ENCODE measurements at regions not wholly inside any gene's neighbourhood (a gene's known extent, or its start where the extent isn't known, plus 50 kb on each side); places are given as distances from the start of the nearest gene placed in this dataset.
"Not testable (repeated sequence)": the region's sequence is repeated elsewhere in the genome, so short reads cannot be mapped to it uniquely, and the experiment has no call there.

DNA sequence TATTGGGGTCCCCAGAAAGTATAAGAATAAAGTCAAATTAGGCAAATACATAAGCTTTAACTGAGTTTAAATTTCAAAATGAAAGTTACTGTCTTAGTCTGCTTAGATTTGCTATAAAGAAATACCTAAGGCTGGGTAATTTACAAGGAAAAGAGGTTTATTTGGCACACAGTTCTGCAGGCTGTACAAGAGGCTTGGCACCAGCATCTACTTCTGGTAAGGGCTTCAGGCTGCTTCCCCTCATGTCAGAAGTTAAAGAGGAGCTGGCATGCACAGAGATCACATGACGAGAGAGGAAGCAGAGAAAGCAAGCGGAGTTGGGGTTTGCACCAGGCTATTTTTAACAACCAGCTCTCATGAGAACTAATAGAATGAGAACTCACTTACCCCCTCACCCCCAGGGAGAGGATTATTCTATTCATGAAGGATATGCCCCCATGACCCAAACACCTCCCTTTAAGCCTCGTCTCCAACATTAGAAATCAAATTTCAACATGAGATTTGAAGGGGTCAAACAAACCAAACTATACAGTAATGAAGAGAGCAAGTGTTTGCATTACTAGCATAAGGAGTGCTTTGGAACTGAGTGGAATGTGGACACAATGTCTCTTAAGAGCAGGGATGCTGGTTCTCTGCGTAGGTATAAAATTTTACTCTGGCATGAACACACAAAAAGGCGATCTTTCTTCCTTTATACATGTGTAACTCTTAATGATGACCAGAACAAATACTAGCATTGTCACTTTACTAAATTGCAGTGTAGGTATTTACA is 292.8 kb upstream of the PMFBP1 start:
- ATAC-seq = no peak
- no peaks in the 10 kb centered on the region for H3K36me3 Mint-ChIP-seq
- no peaks in the 10 kb centered on the region for H3K9me3 Mint-ChIP-seq
- no peak overlapping the region for H3K27ac Mint-ChIP-seq
- no peak for DNase-seq (ENCODE audit: low spot score in 2 of 2)

GRCh38 chr16:72464052-72464451 is 292.1 kb upstream of the PMFBP1 start:
- Mint-ChIP-seq H3K9me3 (no peaks in the 10 kb centered on the region), H3K36me3 (no peaks in the 10 kb centered on the region), H3K27ac (no peak overlapping the region)
- ATAC-seq = no peak
- no peak for DNase-seq (ENCODE audit: low spot score in 2 of 2)

GRCh38 chr16:72458035-72458434 is 286.1 kb upstream of the PMFBP1 start:
- peaks cover 7 to 38% of the 10 kb centered on the region in 2 donors for H3K36me3 Mint-ChIP-seq
- H3K9me3 Mint-ChIP-seq = peaks cover 16 to 32% of the 10 kb centered on the region in 2 donors
- no peak overlapping the region for H3K27ac Mint-ChIP-seq
- no peak for DNase-seq (ENCODE audit: low spot score in 2 of 2)
- ATAC-seq = no peak

GRCh38 chr16:72457243-72457940 is 285.4 kb upstream of the PMFBP1 start:
- Mint-ChIP-seq H3K27ac (no peak overlapping the region), H3K36me3 (peaks cover 7 to 40% of the 10 kb centered on the region in 2 donors), H3K9me3 (peaks cover 16 to 36% of the 10 kb centered on the region in 2 donors)
- ATAC-seq (no peak), DNase-seq (ENCODE audit: low spot score in 2 of 2) (no peak)

DNA sequence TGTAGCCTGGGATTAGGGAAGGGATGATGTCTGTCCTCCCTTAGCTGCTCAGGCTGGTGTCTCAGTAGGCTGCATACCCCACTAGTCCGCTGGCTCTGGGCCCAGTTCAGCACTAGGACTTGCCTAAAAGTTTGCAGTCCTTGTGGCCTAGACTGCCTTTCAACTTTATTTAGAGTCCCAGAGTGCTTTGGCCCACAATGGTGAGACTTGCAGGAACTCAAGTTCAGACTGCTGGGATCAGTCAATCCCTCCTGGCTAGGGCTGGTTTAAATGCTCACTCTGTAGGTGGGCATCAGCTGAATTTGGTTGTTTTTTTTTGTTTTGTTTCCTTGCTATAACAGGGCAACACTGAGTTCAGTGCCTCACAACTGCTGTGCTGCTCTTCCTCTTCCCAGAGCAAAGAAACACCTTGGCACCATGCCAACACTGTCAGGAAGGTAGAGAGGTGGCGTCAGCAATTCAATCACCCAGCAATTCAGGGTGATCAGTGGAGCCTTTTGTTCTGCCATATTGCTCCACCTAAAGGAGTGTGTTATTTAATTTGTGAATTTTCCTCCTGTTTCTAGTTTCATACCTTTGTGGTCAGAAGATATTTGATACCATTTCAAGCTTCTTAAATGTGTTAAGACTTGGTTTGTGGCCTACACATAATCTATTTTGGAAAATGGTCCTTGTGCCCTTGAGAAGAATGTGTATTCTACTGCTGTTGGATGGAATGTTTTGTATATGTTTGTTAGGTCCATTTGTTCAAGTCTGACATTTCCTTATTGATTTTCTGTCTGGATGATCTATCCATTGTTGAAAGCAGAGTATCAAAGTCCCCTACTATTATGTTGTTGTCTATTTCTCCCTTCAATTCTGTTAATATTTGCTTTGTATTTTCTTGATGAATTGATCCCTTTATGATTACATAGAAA is 284.0 kb upstream of the PMFBP1 start:
- no peak for ATAC-seq
- no peak overlapping the region for H3K27ac Mint-ChIP-seq

DNA sequence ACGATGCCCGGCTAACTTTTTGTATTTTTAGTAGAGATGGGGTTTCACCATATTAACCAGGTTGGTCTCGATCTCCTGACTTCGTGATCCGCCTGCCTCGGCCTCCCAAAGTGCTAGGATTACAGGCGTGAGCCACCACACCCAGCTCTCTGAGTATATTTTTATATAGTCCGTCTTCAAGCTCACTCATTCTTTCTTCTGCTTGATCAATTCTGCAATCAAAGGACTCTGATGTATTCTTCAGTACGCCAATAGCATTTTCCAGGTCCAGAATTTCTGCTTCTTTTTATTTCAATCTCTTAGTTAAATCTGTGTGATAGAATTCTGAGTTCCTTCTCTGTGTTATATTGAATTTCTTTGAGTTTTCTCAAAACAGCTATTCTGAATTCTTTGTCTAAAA is 281.9 kb upstream of the PMFBP1 start:
- DNase-seq (ENCODE audit: low spot score in 2 of 2); H3K27ac Mint-ChIP-seq; ATAC-seq: not testable (repeated sequence)
- peaks cover 7 to 39% of the 10 kb centered on the region in 2 donors for H3K36me3 Mint-ChIP-seq
- peaks cover 16 to 43% of the 10 kb centered on the region in 2 donors for H3K9me3 Mint-ChIP-seq

More for the DNA sequence above, 284.0 kb upstream of the PMFBP1 start:
- no peak for DNase-seq (ENCODE audit: low spot score in 2 of 2)
- Mint-ChIP-seq H3K36me3 (peaks cover 7 to 40% of the 10 kb centered on the region in 2 donors), H3K9me3 (peaks cover 16 to 39% of the 10 kb centered on the region in 2 donors)

DNA sequence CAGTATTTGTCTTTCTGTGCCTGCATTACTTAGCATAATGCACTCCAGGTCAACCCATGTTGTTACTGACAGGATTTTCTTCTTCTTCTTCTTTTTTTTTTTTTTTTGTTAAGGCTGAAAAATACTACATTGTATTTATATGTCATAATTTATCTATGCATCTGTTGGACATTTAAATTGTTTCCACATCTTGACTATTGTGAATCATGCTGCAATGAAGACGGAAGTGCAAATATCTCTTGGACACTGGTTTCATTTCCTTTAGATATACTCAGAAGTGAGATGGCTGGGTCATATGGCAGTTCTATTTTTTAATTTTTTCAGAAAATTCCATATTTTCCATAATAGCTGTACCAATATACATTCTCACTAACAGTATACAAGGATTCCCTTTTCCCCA is 272.7 kb upstream of the PMFBP1 start:
- no peak overlapping the region for H3K27ac Mint-ChIP-seq
- peaks cover 5 to 9% of the 10 kb centered on the region in 2 donors for H3K9me3 Mint-ChIP-seq
- ATAC-seq (no peak), DNase-seq (ENCODE audit: low spot score in 2 of 2) (no peak)
- no peaks in the 10 kb centered on the region for H3K36me3 Mint-ChIP-seq

DNA sequence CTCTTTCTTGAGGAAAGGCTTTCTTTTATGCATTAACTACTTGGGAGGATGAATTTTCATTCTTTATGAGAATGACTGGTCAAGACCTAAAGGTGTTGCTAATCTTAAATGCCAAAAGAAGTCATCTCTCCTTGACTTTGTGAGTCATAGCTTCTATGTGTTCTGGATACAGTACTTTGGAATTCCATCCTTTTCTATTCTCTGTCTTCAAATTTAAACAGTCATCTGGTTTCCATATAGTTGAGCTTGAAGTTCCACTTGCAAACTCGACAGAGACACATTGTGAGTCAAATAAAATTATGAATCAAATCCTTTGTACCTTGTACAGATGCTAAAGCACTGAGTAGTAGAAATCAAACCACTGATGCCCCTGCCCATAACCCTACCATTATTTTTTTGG is 271.9 kb upstream of the PMFBP1 start:
- Mint-ChIP-seq H3K9me3 (peaks cover 4 to 9% of the 10 kb centered on the region in 2 donors), H3K36me3 (no peaks in the 10 kb centered on the region), H3K27ac (no peak overlapping the region)
- ATAC-seq = no peak
- DNase-seq (ENCODE audit: low spot score in 2 of 2) = no peak

GRCh38 chr16:72442385-72443158 is 270.6 kb upstream of the PMFBP1 start:
- ATAC-seq = no peak
- Mint-ChIP-seq H3K36me3 (no peaks in the 10 kb centered on the region), H3K27ac (no peak overlapping the region)

GRCh38 chr16:72437891-72438290 is 265.9 kb upstream of the PMFBP1 start:
- DNase-seq (ENCODE audit: low spot score in 2 of 2) (no peak), ATAC-seq (no peak)

More at GRCh38 chr16:72442385-72443158, 270.6 kb upstream of the PMFBP1 start:
- peaks cover 0 to 6% of the 10 kb centered on the region in 2 donors for H3K9me3 Mint-ChIP-seq
- no peak for DNase-seq (ENCODE audit: low spot score in 2 of 2)

DNA sequence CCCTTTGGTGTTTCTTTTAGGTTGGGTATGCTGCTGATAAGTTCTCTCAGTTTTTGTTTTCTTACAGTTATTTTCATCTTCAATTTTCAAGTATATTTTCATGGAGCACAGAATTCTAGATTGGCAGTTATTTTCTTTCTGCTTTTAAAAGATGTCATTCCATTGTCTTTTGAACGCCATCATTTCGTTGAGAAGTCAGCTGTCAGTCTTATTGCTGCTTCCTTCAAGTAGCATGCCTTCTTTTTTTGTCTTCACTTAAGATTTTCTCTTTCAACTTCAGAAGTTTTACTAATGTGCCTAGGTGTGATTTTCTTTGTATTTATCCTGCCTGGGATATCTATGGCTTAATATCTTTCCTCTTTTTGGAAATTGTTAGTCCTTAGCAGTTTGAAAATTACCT is 262.2 kb upstream of the PMFBP1 start:
- ATAC-seq = no peak
- Mint-ChIP-seq H3K9me3 (peaks cover 18 to 22% of the 10 kb centered on the region in 2 donors), H3K27ac (no peak overlapping the region)

More at GRCh38 chr16:72437891-72438290, 265.9 kb upstream of the PMFBP1 start:
- Mint-ChIP-seq H3K9me3 (peaks cover 18 to 22% of the 10 kb centered on the region in 2 donors), H3K27ac (no peak overlapping the region), H3K36me3 (peaks cover 12% of the 10 kb centered on the region in 2 donors)

DNA sequence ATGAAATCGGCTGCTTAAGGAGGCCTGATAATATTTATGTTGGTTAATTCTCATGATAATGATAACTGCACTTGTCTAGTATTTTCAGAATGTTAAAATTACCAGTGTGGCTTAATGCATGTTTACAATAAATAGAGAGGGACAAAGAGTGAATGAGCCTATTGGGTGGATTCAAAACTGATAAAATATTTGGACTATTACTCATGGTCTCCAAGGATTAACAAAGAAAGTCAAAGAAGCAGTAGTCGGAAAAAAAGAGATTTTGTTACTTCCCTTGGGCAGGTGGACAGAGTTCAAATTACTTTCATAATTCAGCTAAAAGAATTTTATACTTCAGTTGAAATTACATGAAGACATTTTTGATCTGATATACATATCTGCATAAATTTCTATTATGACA is 258.2 kb upstream of the PMFBP1 start:
- no peak for ATAC-seq
- Mint-ChIP-seq H3K36me3 (peaks cover 4% of the 10 kb centered on the region in 2 donors), H3K9me3 (peaks cover 12 to 15% of the 10 kb centered on the region in 2 donors), H3K27ac (no peak overlapping the region)
- DNase-seq (ENCODE audit: low spot score in 2 of 2) = no peak

More for the DNA sequence above, 262.2 kb upstream of the PMFBP1 start:
- H3K36me3 Mint-ChIP-seq = peaks cover 12% of the 10 kb centered on the region in 2 donors
- no peak for DNase-seq (ENCODE audit: low spot score in 2 of 2)

DNA sequence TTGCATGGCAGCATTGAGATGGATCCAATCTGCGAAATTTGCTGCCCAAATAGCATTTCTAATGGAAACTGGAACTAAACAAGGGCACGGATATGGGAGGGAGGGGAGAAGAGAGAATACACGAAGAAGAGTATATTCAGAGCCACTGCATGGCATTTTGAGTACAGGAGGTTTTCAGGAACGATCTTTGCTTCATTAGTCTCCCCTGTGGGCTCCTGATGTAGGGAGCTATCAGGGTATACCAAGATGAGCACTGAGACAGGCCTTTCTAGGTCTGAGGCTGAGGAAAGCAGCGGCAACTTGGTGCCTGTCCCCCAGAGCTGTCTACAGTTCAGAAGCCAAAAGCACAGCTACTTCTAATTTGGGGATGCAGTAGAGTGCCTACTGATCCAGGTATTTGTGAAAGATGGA is 257.7 kb upstream of the PMFBP1 start:
- peaks cover 7 to 14% of the 10 kb centered on the region in 2 donors for H3K9me3 Mint-ChIP-seq

DNA sequence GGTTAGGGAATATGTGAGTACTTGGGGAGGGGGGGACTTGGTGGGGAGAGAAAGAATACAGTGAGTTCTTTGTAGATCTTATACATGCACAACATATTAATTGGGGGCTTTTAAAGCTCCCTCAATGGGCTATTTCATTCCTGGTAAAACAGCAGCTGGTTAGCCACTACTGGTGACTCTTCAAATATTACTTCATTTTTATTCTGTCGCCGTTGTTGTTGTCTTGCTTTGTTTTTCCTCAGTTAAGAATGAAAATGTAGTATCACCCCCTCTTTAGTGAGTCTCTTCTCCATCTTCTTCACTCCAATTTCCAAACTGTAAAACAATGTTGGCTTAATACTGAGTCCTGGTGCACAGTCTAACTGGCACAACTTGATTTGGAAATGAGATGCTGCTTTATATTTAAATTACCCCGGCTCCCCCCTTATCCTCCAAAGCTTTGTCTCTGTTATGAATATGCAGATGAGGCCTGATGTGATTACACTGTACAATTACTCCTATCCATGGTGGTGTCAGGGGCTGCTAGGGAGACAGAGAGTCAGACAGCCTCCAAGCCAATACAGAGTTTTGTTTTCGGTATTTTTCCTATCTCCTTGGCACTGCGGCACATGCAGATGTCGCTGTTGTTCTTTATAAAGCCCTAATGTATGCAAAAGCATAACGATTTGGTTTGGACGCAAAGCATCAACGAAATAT is 256.9 kb upstream of the PMFBP1 start:
- peaks cover 0 to 3% of the 10 kb centered on the region in 2 donors for H3K36me3 Mint-ChIP-seq
- peaks cover 4 to 8% of the 10 kb centered on the region in 2 donors for H3K9me3 Mint-ChIP-seq
- H3K27ac Mint-ChIP-seq = no peak overlapping the region
- DNase-seq (ENCODE audit: low spot score in 2 of 2) = no peak
- no peak for ATAC-seq

More for the DNA sequence above, 257.7 kb upstream of the PMFBP1 start:
- DNase-seq (ENCODE audit: low spot score in 2 of 2) (no peak), ATAC-seq (no peak)
- Mint-ChIP-seq H3K36me3 (no peaks in the 10 kb centered on the region), H3K27ac (no peak overlapping the region)

DNA sequence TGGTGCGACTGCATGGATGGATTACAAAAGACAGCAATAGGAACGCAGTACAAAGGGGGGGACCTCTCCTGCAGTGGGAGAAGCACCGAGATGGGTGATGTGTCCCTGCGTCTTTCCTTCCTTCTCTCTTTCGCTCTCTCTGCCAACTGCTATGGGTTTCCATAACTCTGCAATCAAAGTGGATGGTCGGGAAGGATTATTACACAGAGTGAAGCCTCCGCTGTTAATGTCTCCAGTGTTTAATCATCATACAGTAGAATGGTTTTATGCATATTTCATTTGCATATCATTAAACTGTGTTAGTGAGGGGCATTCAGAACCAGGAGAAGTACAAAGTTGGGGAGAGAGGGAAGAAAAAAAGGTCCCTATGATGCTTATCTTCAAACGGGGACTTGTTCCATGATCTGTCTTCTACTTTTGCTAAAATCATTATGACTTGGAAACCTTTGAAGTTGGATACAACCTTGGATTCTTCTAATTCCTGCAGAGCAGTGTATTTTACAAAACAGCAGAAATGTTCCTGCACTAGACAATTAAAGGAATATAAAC is 255.9 kb upstream of the PMFBP1 start:
- no peak overlapping the region for H3K27ac Mint-ChIP-seq
- no peak for DNase-seq (ENCODE audit: low spot score in 2 of 2)
- H3K9me3 Mint-ChIP-seq = peaks cover 4 to 6% of the 10 kb centered on the region in 2 donors
- no peak for ATAC-seq
- H3K36me3 Mint-ChIP-seq = peaks cover 0 to 4% of the 10 kb centered on the region in 2 donors
